GM12875 (cell line): ENCODE measurements at regions not wholly inside any gene's neighbourhood (a gene's known extent, or its start where the extent isn't known, plus 50 kb on each side); places are given as distances from the start of the nearest gene placed in this dataset.
"Not testable (repeated sequence)": the region's sequence is repeated elsewhere in the genome, so short reads cannot be mapped to it uniquely, and the experiment has no call there.

Experiments used
- H3K4me3 ChIP-seq: one replicate; pipeline ENCODE4 v1.5.1; 2011; ENCODE audit warnings: low read depth, low read length, control low read depth
- CTCF ChIP-seq: IDR thresholded peaks from 2 replicates; pipeline ENCODE4 v1.5.1; 2011; ENCODE audit warnings: low read depth, mild to moderate bottlenecking, control low read depth, inconsistent platforms, low read length, moderate library complexity, borderline replicate concordance; ENCODE audit not compliant: insufficient read depth

- no peak overlapping the region for H3K4me3 ChIP-seq
- no peak for TF ChIP-seq CTCF
Observed at GRCh38 chr20:47843886-47844567, 58.7 kb upstream of the SULF2 start.

- not testable (repeated sequence) for H3K4me3 ChIP-seq
Observed at GRCh38 chr20:47842950-47843349, 57.7 kb upstream of the SULF2 start.

GRCh38 chr20:47842004-47842403 is 56.7 kb upstream of the SULF2 start:
- H3K4me3 ChIP-seq = not testable (repeated sequence)

- H3K4me3 ChIP-seq = not testable (repeated sequence)
Observed at GRCh38 chr20:47836256-47836817, 51.1 kb upstream of the SULF2 start.
